ENCODE measurements at regions not wholly inside any gene's neighbourhood (a gene's known extent, or its start where the extent isn't known, plus 50 kb on each side); places are given as distances from the start of the nearest gene placed in this dataset.

DNA sequence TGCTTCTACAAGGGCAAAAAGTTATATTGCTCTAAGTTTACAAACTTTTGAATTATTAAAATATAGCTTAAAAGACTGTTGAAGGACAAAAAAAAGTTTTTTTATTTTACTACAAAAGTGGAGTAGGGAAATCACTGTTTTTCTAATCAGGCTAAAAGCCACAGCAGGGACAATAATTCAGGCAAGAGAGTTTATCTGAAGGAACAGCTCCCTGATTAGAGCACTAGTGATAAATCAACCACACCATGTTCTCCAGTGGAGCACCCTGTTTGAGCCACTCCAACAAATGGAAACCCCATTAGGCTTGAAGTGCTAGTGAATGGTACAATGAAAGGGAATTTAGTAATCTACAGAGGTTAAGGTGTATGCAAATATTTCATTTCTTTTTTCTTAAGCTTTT is 357.1 kb downstream of the SEMA3D start:
- no peak overlapping the region for H3K4me2 ChIP-seq (ENCODE audit: low read length)
- H3K79me2 ChIP-seq (ENCODE audit: insufficient read depth, low read length) = no peaks in the 10 kb centered on the region
- no peaks in the 10 kb centered on the region for H3K9me2 ChIP-seq (ENCODE audit: insufficient read depth)
- ChIA-PET CTCF (no interaction called here), POLR2A (no interaction called here), RAD21 (ENCODE audit: low non-redundant PET in 1 of 2, low total read pairs in 2 of 2, uncharacterized antibody in 2 of 2, unreplicated experiment in 2 of 2) (no interaction called here)
- BruUV-seq (replicated peaks) = no TSS peak
- no peak overlapping the region for H3K27ac ChIP-seq (ENCODE audit: low read depth, low read length)
- no peaks in the 10 kb centered on the region for H4K20me1 ChIP-seq (ENCODE audit: insufficient read depth)
- DNase-seq (ENCODE audit: low read depth, low spot score) (no peak), ATAC-seq (no peak)
- no peak overlapping the region for H2AFZ ChIP-seq (ENCODE audit: low read depth, low read length, poor library complexity, severe bottlenecking)
- H3K4me3 ChIP-seq (replicated peaks in 1 of 2; ENCODE audit: low read depth in 1 of 2, low read length in 2 of 2) = no peak overlapping the region
- no peak overlapping the region for H3K9ac ChIP-seq (ENCODE audit: low read length)
- no peaks in the 10 kb centered on the region for H3K36me3 ChIP-seq (ENCODE audit: control insufficient read depth in 1 of 2, insufficient read depth in 2 of 2, low read length in 2 of 2)
- TF ChIP-seq REST (IDR thresholded peaks at IDR 0.05; ENCODE audit: low read depth) (no peak), ATF3 (IDR thresholded peaks at IDR 0.05) (no peak), POLR2A (IDR thresholded peaks at IDR 0.05; ENCODE audit: borderline replicate concordance, extremely low read depth, insufficient read depth, insufficient read length) (no peak)
- H3K9me3 ChIP-seq (ENCODE audit: control insufficient read depth in 1 of 2, insufficient read depth in 1 of 2, low read depth in 1 of 2, low read length in 2 of 2) = no peaks in the 10 kb centered on the region
- H3K27me3 ChIP-seq (ENCODE audit: insufficient read depth, low read length) = no peaks in the 10 kb centered on the region
- no peaks in the 10 kb centered on the region for H3K4me1 ChIP-seq (ENCODE audit: control insufficient read depth in 1 of 2, insufficient read depth in 2 of 2, low read length in 2 of 2)
- intact Hi-C loops (cut with micrococcal nuclease) = no loop called here

DNA sequence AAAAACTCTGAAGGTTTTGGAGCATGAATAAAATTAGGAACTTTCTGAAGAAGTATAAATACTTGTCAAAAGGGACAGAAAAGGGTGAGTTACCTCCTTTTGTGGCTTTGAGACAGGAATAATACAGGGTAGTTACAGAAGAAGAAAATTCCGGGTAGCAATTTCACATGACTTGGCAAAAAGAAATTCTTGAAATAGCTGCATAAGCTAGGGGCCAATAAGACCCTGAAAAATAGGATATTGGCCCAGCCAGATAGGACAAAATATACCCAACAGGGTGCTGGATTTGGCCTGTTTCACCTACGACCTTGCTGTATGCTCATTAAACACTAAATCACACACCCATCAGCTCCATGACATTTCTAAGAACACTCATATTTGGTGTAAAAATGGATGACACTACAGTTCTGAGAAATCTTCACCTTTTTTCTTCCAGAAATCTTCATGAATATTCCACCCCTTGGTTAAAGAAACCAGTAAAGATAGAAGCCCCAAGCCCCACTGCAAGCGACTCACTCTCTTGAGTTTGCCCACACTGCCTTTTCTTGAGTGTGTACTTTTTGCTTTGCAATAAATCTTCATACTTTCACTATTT is 362.7 kb downstream of the SEMA3D start:
- Histone ChIP-seq H3K27me3 (ENCODE audit: insufficient read depth, low read length) (no peaks in the 10 kb centered on the region), H3K27ac (ENCODE audit: low read depth, low read length) (no peak overlapping the region), H3K4me1 (ENCODE audit: control insufficient read depth in 1 of 2, insufficient read depth in 2 of 2, low read length in 2 of 2) (no peaks in the 10 kb centered on the region), H3K4me3 (replicated peaks in 1 of 2; ENCODE audit: low read depth in 1 of 2, low read length in 2 of 2) (no peak overlapping the region), H3K9ac (ENCODE audit: low read length) (no peak overlapping the region), H4K20me1 (ENCODE audit: insufficient read depth) (no peaks in the 10 kb centered on the region), H2AFZ (ENCODE audit: low read depth, low read length, poor library complexity, severe bottlenecking) (no peak overlapping the region), H3K79me2 (ENCODE audit: insufficient read depth, low read length) (no peaks in the 10 kb centered on the region), H3K9me2 (ENCODE audit: insufficient read depth) (no peaks in the 10 kb centered on the region), H3K9me3 (ENCODE audit: control insufficient read depth in 1 of 2, insufficient read depth in 1 of 2, low read depth in 1 of 2, low read length in 2 of 2) (no peaks in the 10 kb centered on the region), H3K36me3 (ENCODE audit: control insufficient read depth in 1 of 2, insufficient read depth in 2 of 2, low read length in 2 of 2) (no peaks in the 10 kb centered on the region), H3K4me2 (ENCODE audit: low read length) (no peak overlapping the region)
- intact Hi-C loops (cut with micrococcal nuclease) = no loop called here
- ChIA-PET POLR2A (no interaction called here), CTCF (no interaction called here), RAD21 (ENCODE audit: low non-redundant PET in 1 of 2, low total read pairs in 2 of 2, uncharacterized antibody in 2 of 2, unreplicated experiment in 2 of 2) (no interaction called here)
- TF ChIP-seq EZH2 (IDR thresholded peaks at IDR 0.05) (no peak), ZFX (IDR thresholded peaks at IDR 0.05) (no peak), ATF3 (IDR thresholded peaks at IDR 0.05) (no peak), CTCF (IDR thresholded peaks at IDR 0.05 in 2 of 3, conservative IDR thresholded peaks at IDR 0.05 in 1 of 3; ENCODE audit: borderline replicate concordance in 1 of 3, insufficient read depth in 1 of 3, low read depth in 2 of 3, low read length in 2 of 3) (no peak), SIN3A (IDR thresholded peaks at IDR 0.05; ENCODE audit: low read depth) (no peak), JUND (IDR thresholded peaks at IDR 0.05) (no peak), FOSL1 (IDR thresholded peaks at IDR 0.05; ENCODE audit: low read depth) (no peak)
- TF ChIP-seq, protein P1, sequence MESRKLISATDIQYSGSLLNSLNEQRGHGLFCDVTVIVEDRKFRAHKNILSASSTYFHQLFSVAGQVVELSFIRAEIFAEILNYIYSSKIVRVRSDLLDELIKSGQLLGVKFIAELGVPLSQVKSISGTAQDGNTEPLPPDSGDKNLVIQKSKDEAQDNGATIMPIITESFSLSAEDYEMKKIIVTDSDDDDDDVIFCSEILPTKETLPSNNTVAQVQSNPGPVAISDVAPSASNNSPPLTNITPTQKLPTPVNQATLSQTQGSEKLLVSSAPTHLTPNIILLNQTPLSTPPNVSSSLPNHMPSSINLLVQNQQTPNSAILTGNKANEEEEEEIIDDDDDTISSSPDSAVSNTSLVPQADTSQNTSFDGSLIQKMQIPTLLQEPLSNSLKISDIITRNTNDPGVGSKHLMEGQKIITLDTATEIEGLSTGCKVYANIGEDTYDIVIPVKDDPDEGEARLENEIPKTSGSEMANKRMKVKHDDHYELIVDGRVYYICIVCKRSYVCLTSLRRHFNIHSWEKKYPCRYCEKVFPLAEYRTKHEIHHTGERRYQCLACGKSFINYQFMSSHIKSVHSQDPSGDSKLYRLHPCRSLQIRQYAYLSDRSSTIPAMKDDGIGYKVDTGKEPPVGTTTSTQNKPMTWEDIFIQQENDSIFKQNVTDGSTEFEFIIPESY (IDR thresholded peaks at IDR 0.05; ENCODE audit: extremely low read depth, insufficient replicate concordance, low read length) = no peak
- ATAC-seq (no peak), DNase-seq (ENCODE audit: low read depth, low spot score) (no peak)
- no TSS peak for BruUV-seq (replicated peaks)

Measured in HCT116 (cell line).